ENCODE measurements at regions not wholly inside any gene's neighbourhood (a gene's known extent, or its start where the extent isn't known, plus 50 kb on each side); places are given as distances from the start of the nearest gene placed in this dataset.

GRCh38 chr7:67387851-67388250 lies 391.2 kb downstream of the TYW1 start:
- TF ChIP-seq CTCF (IDR thresholded peaks at IDR 0.05; ENCODE audit: low read depth, low read length) = no peak
- no peak for TF ChIP-seq EZH2phosphoT487 (IDR thresholded peaks at IDR 0.05; ENCODE audit: low read depth)

Data from OCI-LY3 (cell line).